Fibroblast of skin of abdomen (primary cell): ENCODE measurements at regions not wholly inside any gene's neighbourhood (a gene's known extent, or its start where the extent isn't known, plus 50 kb on each side); places are given as distances from the start of the nearest gene placed in this dataset.

Experiments used
- DNase-seq: peaks from one replicate; pipeline ENCODE4 v3.0.0-alpha.2; 2013

GRCh38 chr12:61311413-61311812 is 948.8 kb upstream of the USP15 start:
- DNase-seq = no peak

- no peak for DNase-seq
These were observed 911.3 kb upstream of the USP15 start for GRCh38 chr12:61348871-61349270.

- DNase-seq = no peak
These were observed 905.1 kb upstream of the USP15 start for GRCh38 chr12:61355105-61355504.

- DNase-seq = no peak
These were observed 903.7 kb upstream of the USP15 start for GRCh38 chr12:61356485-61356884.

GRCh38 chr12:61357496-61357895 is 902.7 kb upstream of the USP15 start:
- no peak for DNase-seq

GRCh38 chr12:61362037-61362436 is 898.2 kb upstream of the USP15 start:
- DNase-seq = no peak

GRCh38 chr12:61365001-61365400 is 895.2 kb upstream of the USP15 start:
- no peak for DNase-seq

- peak; percentile 0 for DNase-seq
These were observed 892.9 kb upstream of the USP15 start for GRCh38 chr12:61367281-61367785.

GRCh38 chr12:61369241-61369910 is 890.8 kb upstream of the USP15 start:
- DNase-seq = no peak

GRCh38 chr12:61384511-61384910 is 875.7 kb upstream of the USP15 start:
- peak; percentile 62 for DNase-seq

- DNase-seq = peak; percentile 62
These were observed 874.4 kb upstream of the USP15 start for GRCh38 chr12:61385771-61386170.

- DNase-seq = peak; percentile 1
These were observed 862.5 kb upstream of the USP15 start for GRCh38 chr12:61397668-61398067.

GRCh38 chr12:61412201-61412600 is 848.0 kb upstream of the USP15 start:
- DNase-seq = no peak

GRCh38 chr12:61414470-61414869 is 845.7 kb upstream of the USP15 start:
- DNase-seq = no peak

GRCh38 chr12:61422786-61423185 is 837.4 kb upstream of the USP15 start:
- DNase-seq = no peak

GRCh38 chr12:61452076-61452475 is 808.1 kb upstream of the USP15 start:
- DNase-seq = no peak

- no peak for DNase-seq
These were observed 772.5 kb upstream of the USP15 start for GRCh38 chr12:61487728-61488127.

GRCh38 chr12:61490526-61491498 is 769.4 kb upstream of the USP15 start:
- DNase-seq = peak; percentile 11

GRCh38 chr12:61502179-61502578 is 758.0 kb upstream of the USP15 start:
- DNase-seq = no peak

- no peak for DNase-seq
These were observed 755.7 kb upstream of the USP15 start for GRCh38 chr12:61504396-61505080.

GRCh38 chr12:61513499-61513898 is 746.7 kb upstream of the USP15 start:
- no peak for DNase-seq

- no peak for DNase-seq
These were observed 746.2 kb upstream of the USP15 start for GRCh38 chr12:61514016-61514415.

- DNase-seq = no peak
These were observed 738.9 kb upstream of the USP15 start for GRCh38 chr12:61521258-61521657.
